ENCODE measurements at regions not wholly inside any gene's neighbourhood (a gene's known extent, or its start where the extent isn't known, plus 50 kb on each side); places are given as distances from the start of the nearest gene placed in this dataset.

DNA sequence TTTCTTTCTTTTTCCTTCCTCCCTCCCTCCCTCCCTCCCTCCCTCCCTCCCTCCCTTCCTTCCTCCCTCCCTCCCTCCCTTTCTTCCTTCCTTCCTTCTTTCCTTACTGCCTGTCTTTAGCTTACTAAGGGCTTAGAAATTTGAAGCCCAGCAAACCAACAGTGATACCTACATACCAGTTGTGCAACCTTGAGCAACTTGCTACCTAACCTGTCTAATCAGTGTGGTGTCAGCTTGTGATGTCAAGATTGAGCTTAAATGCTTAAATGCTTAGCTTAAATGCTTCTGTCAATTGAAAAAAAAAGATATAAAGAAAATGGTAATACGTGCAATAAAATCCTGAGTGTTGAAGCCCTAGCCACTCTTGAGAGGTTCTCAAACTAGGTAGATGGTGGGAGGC lies 728.6 kb downstream of the TRIML1 start:
- DNase-seq = no peak

GRCh38 chr4:188869581-188869980 lies 730.3 kb downstream of the TRIML1 start:
- DNase-seq = no peak

- DNase-seq = no peak
Measured at GRCh38 chr4:188872809-188873208, 733.6 kb downstream of the TRIML1 start.

- no peak for DNase-seq
Measured at GRCh38 chr4:188876881-188877280, 737.6 kb downstream of the TRIML1 start.

DNA sequence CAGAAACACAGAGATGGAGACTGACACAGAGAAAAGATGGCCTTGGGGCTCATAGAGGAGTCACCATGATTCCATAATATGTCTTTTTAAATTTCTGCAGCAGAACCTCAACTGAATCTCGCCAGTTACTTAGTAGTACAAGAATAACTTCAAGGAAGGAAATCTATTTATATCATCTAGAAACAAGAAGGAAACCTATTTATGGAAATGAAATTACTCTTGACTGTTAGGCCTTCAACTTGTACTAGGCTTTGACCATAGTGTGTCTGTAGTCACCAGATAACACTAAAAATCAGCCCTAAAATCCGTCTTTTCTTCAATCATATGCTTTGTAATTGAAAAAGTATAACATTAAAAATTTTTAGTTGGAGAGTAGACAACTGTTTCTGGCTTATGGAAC lies 740.4 kb downstream of the TRIML1 start:
- no peak for DNase-seq

- no peak for DNase-seq
Measured at GRCh38 chr4:188887905-188888304, 748.7 kb downstream of the TRIML1 start.

DNA sequence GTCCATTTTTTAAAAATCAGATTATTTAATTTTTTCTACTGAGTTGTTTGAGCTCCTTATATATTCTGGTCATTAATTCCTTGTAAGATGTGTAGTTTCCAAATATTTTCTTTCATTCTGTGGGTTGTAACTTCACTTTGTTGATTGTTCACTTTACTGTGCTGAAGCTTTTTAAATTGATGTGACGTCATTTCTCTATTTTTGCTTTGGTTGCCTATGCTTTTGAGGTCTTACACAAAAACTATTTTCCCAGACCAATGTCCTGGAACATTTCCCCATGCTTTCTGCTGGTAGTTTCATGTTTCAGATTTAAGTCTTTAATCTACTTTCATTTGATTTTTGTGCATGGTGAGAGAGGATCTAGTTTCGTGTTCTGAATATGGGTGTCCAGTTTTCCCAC lies 753.6 kb downstream of the TRIML1 start:
- no peak for DNase-seq

DNA sequence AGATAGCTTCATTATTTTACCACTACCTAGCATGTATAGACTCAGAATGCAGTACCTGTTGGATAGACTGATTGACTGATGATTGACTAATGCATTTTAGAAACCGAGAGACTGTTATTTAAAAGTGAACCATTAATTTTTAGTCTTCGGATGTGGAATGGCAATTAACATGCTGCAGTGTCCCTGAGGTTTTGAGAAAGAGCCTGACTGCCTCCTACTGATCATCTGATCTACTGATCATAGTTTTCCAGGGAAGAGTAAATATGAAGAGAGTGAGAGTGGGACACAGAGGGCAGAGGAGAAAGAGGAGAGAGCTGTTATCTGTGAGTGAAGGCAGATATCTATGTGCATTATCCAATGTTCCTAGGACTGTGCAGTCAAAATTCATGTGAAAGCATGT lies 764.7 kb downstream of the TRIML1 start:
- no peak for DNase-seq

- DNase-seq = no peak
Measured at GRCh38 chr4:188904617-188905016, 765.4 kb downstream of the TRIML1 start.

DNA sequence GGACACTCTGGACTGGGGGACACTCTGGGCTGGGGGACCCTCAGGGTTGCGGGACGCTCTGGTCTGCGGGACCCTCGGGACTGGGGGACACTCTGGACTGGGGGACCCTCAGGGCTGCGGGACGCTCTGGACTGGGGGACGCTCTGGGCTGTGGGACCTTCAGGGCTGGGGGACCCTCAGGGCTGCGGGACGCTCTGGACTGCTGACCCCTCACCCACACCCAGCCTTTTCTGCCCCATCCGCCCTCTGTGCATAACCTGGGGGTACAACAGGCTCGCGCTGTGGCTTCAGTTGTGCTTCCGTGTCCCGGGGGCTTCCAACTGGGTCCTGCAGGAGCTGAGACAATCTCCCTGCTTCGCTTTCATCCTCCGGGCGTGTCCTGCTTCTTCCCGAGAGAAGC lies 766.0 kb downstream of the TRIML1 start:
- no peak for DNase-seq

DNA sequence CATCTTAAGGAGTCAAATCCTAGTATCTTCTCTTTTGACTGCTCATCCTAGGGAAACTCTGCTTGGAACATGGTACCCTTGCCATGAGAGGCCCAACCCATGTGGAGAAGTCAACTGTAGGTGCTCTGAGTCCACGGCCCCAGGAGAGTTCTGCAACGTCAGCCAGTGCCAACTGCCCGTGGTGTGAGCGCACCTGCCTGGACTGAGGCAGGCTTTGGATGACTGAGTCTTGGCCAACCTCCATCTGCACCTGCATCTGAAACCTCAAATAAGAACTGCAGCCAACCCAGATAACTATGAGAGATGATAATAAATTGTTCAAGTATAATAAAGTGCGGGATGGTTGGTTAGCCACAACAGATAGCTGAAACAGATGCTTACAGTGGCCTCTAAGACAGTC lies 772.0 kb downstream of the TRIML1 start:
- DNase-seq = no peak

DNA sequence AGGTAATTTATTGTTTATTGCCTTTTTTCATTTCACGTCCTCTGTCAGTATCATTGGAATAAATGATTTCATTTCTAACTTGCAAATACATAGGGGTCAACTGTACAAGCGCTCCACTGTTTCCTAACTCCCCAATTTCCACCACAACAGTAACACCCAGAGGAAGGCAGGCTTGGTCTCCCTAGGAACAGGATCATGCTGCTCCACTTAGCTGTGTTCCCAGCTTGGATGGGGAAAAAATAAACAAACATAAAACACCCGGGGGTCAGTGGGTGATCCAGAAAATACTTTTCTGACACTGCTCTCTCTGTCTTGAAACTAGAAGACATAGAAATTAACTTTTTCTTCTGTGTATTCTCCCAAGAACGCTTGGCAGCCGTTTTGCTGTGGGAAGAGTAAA lies 772.5 kb downstream of the TRIML1 start:
- DNase-seq = no peak

DNA sequence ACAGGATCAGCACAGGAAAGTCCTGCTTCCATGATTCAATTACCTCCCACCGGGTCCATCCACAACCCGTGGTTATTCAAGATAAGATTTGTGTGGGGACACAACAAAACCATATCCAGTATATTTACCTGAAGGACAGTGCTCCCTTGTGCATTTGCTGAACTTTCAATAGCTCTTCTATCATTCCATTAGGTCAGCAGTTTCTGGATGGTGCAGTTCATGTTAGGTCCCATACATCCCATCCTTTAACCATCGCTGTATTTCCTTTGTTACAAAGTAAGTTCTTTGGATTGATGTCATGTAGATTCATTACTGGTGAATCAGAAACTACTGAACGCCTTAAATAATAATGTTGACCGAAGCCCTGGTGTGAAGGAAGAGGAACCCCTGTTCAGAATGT lies 775.9 kb downstream of the TRIML1 start:
- no peak for DNase-seq

- DNase-seq = no peak
Measured at GRCh38 chr4:188918787-188919186, 779.5 kb downstream of the TRIML1 start.

DNA sequence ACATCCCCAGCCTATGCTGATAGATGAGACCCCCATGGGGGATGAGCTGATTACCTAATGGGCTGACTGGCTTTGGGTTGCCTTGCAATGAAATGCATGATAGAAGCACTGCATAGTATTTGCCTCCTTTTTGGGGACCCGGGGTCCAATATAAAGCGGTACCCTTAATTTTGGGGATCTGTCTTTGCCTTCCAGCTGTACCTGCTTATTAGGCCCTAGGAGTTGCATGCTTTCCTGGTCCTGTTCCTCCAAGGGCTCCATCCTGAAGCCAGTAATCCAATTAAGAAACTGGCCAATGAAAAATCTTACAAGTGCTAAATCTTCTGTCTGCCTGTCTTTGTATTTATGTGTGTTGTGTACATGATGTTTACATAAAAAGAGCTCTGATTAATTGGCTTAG lies 791.6 kb downstream of the TRIML1 start:
- no peak for DNase-seq

- no peak for DNase-seq
Measured at GRCh38 chr4:188934320-188934962, 795.2 kb downstream of the TRIML1 start.

GRCh38 chr4:188941524-188942119 lies 802.4 kb downstream of the TRIML1 start:
- DNase-seq = no peak

DNA sequence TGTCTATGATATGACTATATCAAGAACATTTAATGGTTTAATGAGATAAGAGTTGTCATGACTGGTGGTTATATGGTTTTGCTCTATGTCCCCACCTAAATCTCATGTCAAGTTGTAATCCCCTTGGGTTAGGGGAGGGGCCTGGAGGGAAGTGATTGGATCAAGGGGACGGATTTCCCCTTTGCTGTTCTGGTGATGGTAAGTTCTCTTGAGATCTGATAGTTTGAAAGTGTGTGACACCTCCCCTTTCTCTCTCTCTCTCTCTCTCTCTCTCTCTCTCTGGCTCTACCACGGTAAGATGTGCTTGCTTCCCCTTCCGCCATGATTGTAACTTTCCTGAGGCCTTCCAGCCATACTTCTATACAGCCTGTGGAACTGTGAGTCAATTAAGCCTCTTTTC lies 803.4 kb downstream of the TRIML1 start:
- no peak for DNase-seq

DNA sequence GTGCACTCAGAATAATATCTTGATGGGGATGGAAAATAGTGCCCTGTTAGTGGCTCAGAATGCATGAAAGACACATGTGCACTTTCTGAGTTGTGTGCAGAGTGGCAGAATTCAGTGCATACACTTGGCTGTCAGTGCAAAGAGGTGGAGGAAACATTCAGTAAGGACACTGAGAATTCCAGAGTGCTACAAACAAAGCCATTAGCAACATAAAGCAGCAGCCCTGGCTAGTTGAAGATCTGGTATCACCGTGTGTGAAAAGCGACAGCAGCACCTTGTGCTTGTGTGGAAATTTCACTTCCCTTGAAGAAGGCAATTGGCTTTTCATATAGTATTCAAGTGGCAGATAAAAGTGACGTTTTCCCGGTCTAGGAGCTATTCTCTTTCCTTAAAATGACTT lies 810.4 kb downstream of the TRIML1 start:
- no peak for DNase-seq

DNA sequence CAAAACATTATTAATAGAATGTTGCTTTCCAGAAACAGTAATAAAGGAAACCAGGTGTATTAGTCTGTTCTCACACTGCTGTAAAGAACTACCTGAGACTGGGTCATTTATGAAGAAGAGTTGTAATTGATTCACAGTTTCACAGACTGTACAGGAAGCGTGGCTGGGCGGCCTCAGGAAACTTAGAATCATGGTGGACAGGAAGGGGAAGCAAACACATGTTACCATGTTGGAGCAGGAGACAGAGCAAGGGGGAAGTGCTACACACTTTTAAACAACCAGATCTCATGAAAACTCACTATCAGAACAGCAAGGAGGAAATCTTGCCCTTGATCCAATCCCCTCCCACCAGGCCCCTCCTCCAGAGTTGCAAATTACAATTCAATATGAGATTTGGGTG lies 815.8 kb downstream of the TRIML1 start:
- no peak for DNase-seq

GRCh38 chr4:188956566-188956965 lies 817.3 kb downstream of the TRIML1 start:
- no peak for DNase-seq

GRCh38 chr4:188958346-188958745 lies 819.1 kb downstream of the TRIML1 start:
- no peak for DNase-seq

DNA sequence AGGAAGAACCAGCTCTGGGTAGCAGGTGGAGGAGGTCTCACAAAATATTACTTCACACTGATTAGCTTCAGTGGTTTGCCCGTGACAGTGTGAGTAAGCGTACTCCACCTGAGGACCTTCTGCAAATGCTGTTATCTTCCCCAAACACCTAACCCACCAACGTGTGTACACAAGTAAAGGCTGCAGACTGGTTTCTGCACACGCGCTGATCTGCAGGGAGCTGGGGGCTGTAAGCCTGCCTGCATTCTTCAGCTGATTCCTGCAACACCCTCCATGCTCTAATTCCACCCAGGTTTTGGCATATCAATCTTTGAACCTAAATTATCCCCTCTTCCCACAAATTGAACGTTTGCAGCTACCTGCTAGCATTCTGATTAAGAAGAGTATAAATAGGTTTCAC lies 820.2 kb downstream of the TRIML1 start:
- DNase-seq = no peak

DNA sequence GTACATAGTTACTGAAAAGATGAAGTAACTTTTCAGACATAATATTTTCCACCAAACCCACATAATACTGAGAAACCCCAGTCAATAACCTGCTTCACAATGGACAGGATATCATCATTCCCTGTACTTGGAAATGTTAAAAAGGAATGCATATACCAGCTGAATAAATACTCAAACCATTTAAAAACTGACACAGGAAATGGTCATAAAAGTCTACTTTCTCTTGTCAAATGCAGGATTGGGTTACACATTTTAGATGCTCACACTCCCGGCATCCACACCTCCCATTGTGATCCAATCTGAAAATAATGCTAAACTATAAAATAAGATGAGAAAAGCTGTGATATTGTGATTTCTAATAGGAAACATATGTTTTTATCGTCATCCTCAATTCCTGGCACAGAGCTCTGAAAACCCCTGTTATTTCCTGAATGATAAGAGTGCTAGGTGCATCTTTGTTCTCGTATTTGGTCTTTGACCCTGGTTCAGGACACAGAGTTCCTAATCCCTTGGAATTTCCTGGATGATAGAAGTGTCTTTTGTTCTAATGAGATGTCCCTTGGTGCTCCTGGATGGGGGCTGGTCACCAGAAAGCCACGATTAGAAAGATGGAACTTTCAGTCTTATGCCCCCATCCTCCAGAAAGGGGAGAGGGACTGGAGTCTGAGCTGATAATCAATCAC lies 821.3 kb downstream of the TRIML1 start:
- no peak for DNase-seq

DNA sequence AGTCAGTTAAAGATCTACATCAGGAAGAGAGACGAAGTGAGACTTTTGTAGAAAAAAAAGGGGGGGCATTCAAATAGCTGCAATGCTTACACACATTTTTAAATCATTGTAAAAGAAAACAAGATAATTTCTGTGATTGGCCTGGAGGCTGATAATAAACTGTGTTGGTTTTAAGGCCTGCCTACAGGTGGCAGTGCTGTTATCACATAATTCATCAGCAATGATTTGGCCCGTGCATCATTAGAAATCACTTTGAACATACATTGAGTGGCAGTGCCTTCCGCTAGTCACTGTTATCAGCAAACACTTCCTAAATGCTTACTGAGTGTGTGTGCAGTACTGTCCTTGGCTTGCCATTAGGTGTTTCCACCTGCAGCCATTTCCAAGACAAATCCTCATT lies 831.9 kb downstream of the TRIML1 start:
- DNase-seq = peak; percentile 0
